Sigmoid colon (tissue), 6 donors: ENCODE measurements at regions not wholly inside any gene's neighbourhood (a gene's known extent, or its start where the extent isn't known, plus 50 kb on each side); places are given as distances from the start of the nearest gene placed in this dataset.
"Not testable (repeated sequence)": the region's sequence is repeated elsewhere in the genome, so short reads cannot be mapped to it uniquely, and the experiment has no call there.

Experiments used
- DNase-seq: peaks from one replicate; pipeline ENCODE4 v3.0.0-alpha.2; 2019
- H3K27ac ChIP-seq, 4 donors: fragments of 200-600 bp; sonication (generic); one replicate each; pipeline ENCODE4 v1.5.1; 2016 to 2019; ENCODE audit warnings: mild to moderate bottlenecking in 1 of 4
- H3K27me3 ChIP-seq, 3 donors: fragments of 200-600 bp; sonication (generic); one replicate each; pipeline ENCODE4 v1.5.1; 2019; ENCODE audit warnings: mild to moderate bottlenecking in 1 of 3
- H3K36me3 ChIP-seq, 4 donors: fragments of 200-600 bp; sonication (generic); one replicate each; pipeline ENCODE4 v1.5.1; 2016 to 2019
- H3K4me1 ChIP-seq, 4 donors: fragments of 200-600 bp; sonication (generic); one replicate each; pipeline ENCODE4 v1.5.1; 2017 to 2019
- H3K4me3 ChIP-seq, 4 donors: fragments of 200-600 bp; sonication (generic); one replicate each; pipeline ENCODE4 v1.5.1; 2017 to 2019; ENCODE audit warnings: mild to moderate bottlenecking in 2 of 4, moderate library complexity in 1 of 4
- H3K9me3 ChIP-seq, 4 donors: fragments of 200-600 bp in 3 of 4; sonication (generic) in 3 of 4; one replicate each; pipeline versions ENCODE4 v1.5.1 to v1.6.1; 2013 to 2019
- EP300 ChIP-seq, 4 donors: sonication (generic); formaldehyde crosslinking; IDR thresholded peaks; one replicate each; pipeline ENCODE4 v1.6.1; 2017; ENCODE audit warnings: antibody characterized with exemption in 4 of 4
- POLR2A ChIP-seq, 2 donors: fragments of 450-650 bp; IDR thresholded peaks; one replicate each; pipeline ENCODE4 v1.6.1; 2016; ENCODE audit warnings: antibody characterized with exemption in 2 of 2, mild to moderate bottlenecking in 2 of 2, moderate library complexity in 2 of 2
- POLR2AphosphoS5 ChIP-seq, 4 donors: sonication (generic); formaldehyde crosslinking; IDR thresholded peaks; one replicate each; pipeline ENCODE4 v1.6.1; 2017; ENCODE audit warnings: antibody characterized with exemption in 4 of 4
- WGBS, 2 donors: extraction: QIAGEN DNeasy Blood & Tissue Kit; methylation state at CpG; one replicate each; pipeline ENCODE4 v1.1.7; 2013; 5-methylcytosine and 5-hydroxymethylcytosine counted together
- intact Hi-C: fragments of 100-400 bp; cut with DNase I; formaldehyde crosslinking; loops from one replicate; pipeline ENCODE4 v1.15.1; 2023
- TF ChIP-seq, protein P1 (sequence below), 4 experiments: fragments of 450-650 bp in 3 of 4; fragments of 200-600 bp in 1 of 4; IDR thresholded peaks; one replicate each; pipeline ENCODE4 v1.5.1; 2016 to 2019; ENCODE audit warnings: antibody characterized with exemption in 4 of 4, mild to moderate bottlenecking in 3 of 4, moderate library complexity in 2 of 4
- donor health status: healthy with polysubstance abuse.
- donor health status: healthy.

DNA sequence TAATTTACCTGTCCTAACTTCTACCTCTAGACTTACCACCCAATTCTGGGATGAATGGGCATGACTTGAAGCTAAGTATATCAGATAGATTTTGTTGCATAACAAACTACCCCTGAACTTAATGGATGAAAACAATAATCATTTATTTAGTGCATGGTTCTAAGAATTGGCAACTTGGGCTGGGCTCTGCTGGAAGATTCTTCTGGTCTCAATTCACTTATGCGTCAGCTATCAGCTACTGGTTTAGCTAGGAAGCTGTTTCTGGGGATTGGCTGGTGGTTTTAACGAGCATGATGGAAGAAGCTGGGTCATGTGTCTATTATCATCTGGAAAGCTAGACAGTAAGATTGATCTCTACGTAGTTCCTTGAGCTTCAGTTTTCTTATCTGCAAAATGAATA, 77.3 kb upstream of the LMCD1 start:
- Histone ChIP-seq H3K9me3 (peaks cover 0 to 5% (median 0%) of the 10 kb centered on the region in 4 donors), H3K36me3 (no peaks in the 10 kb centered on the region), H3K4me3 (no peak overlapping the region), H3K4me1 (no peaks in the 10 kb centered on the region), H3K27me3 (no peaks in the 10 kb centered on the region), H3K27ac (no peak overlapping the region)
- TF ChIP-seq POLR2AphosphoS5 (IDR thresholded peaks at IDR 0.05) (no peak), POLR2A (IDR thresholded peaks at IDR 0.05) (no peak), EP300 (IDR thresholded peaks at IDR 0.05) (no peak)
- TF ChIP-seq, protein P1, sequence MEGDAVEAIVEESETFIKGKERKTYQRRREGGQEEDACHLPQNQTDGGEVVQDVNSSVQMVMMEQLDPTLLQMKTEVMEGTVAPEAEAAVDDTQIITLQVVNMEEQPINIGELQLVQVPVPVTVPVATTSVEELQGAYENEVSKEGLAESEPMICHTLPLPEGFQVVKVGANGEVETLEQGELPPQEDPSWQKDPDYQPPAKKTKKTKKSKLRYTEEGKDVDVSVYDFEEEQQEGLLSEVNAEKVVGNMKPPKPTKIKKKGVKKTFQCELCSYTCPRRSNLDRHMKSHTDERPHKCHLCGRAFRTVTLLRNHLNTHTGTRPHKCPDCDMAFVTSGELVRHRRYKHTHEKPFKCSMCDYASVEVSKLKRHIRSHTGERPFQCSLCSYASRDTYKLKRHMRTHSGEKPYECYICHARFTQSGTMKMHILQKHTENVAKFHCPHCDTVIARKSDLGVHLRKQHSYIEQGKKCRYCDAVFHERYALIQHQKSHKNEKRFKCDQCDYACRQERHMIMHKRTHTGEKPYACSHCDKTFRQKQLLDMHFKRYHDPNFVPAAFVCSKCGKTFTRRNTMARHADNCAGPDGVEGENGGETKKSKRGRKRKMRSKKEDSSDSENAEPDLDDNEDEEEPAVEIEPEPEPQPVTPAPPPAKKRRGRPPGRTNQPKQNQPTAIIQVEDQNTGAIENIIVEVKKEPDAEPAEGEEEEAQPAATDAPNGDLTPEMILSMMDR (IDR thresholded peaks at IDR 0.05) = no peak
- 75 to 86% methylated on average over 3 of the region's 3 CpGs for WGBS, 2 donors
- no peak for DNase-seq
- intact Hi-C loops = no loop called here

DNA sequence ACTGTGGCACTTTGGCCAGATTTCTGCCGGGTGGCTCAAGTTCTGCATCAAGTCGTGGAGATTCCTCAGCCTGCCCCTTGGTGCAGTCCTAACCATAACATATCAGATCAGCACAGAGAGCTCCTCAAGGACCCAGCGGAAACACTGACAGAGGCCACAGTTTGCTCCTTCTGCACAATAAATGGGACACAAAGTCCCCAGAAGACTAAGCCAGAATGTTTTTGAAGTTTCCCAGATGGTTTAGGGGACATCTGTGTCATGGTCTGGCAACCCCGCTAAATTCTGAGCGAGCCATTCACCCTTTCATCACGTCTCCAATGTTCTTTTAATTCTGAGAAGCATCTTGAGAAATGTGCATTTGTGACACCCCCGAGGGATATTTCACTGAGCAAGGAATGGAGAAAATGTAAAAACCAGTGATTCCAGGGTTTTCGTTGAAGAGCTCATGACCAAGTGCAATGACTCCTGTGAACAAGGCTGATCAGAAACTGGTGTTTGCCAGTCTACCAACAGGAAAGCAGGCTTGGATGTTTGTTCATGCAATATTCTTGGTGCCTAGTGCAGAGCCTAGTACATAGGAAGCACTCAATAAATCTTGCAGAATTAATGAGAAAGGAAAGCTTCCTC, 64.8 kb upstream of the LMCD1 start:
- DNase-seq = no peak
- Histone ChIP-seq H3K9me3 (no peaks in the 10 kb centered on the region), H3K4me1 (no peaks in the 10 kb centered on the region), H3K27ac (peak overlapping the region; percentile 4 to 38 (median 22)), H3K4me3 (no peak overlapping the region), H3K27me3 (no peaks in the 10 kb centered on the region), H3K36me3 (no peaks in the 10 kb centered on the region)
- intact Hi-C loops = no loop called here
- TF ChIP-seq POLR2A (IDR thresholded peaks at IDR 0.05) (no peak), EP300 (IDR thresholded peaks at IDR 0.05) (peak in 2 of 4 donors; percentile 25 to 63), POLR2AphosphoS5 (IDR thresholded peaks at IDR 0.05) (peak in 3 of 4 donors; percentile 10 to 44 (median 20))
- TF ChIP-seq, protein P1 (IDR thresholded peaks at IDR 0.05) = no peak
- 84 to 87% methylated on average over 8 of the region's 8 CpGs for WGBS, 2 donors

DNA sequence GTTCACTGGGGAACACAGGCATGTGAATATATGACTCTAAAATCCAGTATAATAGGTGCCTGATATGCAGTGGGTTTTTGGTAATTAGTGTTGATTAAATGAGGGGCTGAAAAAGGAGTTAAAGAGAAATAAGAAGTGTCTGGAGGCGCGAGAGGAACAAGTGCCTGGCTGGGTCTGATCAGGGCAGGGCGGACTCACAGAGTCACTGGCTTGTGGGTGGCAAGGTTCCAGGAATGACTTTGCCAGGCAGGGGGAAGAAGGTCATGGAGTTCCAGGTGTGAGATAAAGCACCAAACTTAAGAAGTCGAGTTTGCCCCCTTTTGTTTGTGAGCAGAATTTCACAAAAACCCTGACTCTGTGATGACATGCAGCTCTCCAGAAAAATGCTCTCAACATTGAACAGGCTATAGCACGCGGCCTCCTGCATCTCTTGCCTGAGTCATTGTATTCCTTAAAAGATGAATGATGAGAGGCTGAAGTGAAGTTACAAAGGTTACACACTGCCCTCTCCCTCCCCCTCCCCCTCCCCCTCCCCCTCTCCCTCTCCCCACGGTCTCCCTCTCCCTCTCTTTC, 63.0 kb upstream of the LMCD1 start:
- no peaks in the 10 kb centered on the region for H3K9me3 ChIP-seq
- no peaks in the 10 kb centered on the region for H3K36me3 ChIP-seq
- 90 to 92% methylated on average over 7 of the region's 7 CpGs for WGBS, 2 donors
- H3K4me3 ChIP-seq = no peak overlapping the region
- intact Hi-C loops = no loop called here
- no peaks in the 10 kb centered on the region for H3K27me3 ChIP-seq
- H3K27ac ChIP-seq = no peak overlapping the region
- DNase-seq = no peak
- TF ChIP-seq POLR2A (IDR thresholded peaks at IDR 0.05) = no peak
- peaks cover 0 to 16% (median 12%) of the 10 kb centered on the region in 4 donors for H3K4me1 ChIP-seq

DNA sequence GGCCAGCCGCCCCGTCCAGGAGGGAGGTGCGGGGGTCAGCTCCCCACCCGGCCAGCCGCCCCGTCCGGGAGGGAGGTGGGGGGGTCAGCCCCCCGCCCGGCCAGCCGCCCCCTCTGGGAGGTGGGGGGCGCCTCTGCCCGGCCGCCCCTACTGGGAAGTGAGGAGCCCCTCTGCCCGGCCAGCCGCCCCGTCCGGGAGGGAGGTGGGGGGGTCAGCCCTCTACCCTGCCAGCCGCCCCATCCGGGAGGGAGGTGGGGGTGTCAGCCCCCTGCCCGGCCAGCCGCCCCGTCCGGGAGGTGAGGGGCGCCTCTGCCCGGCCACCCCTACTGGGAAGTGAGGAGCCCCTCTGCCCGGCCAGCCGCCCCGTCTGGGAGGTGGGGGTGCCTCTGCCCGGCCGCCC, 61.5 kb upstream of the LMCD1 start:
- not testable (repeated sequence) for H3K36me3 ChIP-seq, H3K9me3 ChIP-seq, DNase-seq, H3K27me3 ChIP-seq, H3K4me3 ChIP-seq, H3K27ac ChIP-seq
- intact Hi-C loops = loop anchor here (5.0 kb wide), 1 partner anchor 62 kb away; the partner anchor contains the start of gene LMCD1
- peaks cover 0 to 31% (median 27%) of the 10 kb centered on the region in 4 donors for H3K4me1 ChIP-seq
- WGBS, 2 donors = 97 to 98% methylated on average over 30 of the region's 30 CpGs

DNA sequence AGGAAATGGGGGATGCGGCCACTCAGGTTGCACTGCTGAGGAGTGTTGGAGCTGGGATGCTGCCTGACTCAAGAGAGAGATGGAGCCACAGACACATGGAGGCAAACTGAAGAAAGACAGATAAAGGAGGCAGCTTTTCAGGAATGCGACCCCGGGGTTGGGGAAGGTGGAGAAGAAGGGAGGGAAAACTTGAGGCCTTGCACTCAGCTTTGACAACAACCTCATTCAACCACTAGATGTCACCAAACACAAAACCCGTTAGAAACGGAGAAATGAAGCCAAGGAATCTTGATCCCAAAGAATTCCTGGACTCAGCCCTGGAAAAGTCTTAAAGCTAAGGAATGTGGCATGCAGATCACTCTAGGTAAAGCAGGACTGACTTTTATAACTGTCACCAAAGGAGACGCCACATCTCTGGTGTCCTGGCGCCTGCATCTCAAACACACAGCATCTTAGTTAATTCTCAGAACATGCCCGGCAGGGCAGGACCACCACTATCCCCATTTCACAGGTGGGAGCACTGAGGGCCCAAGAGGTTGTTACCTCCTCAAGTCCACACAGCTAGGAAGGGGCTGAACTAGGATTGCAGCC, 59.6 kb upstream of the LMCD1 start:
- Histone ChIP-seq H3K4me1 (peaks cover 0 to 40% (median 33%) of the 10 kb centered on the region in 4 donors), H3K27ac (peak overlapping the region in 1 of 4 donors; percentile 76), H3K27me3 (no peaks in the 10 kb centered on the region), H3K9me3 (no peaks in the 10 kb centered on the region), H3K36me3 (no peaks in the 10 kb centered on the region), H3K4me3 (no peak overlapping the region)
- DNase-seq = no peak
- 39 to 59% methylated on average over 8 of the region's 8 CpGs for WGBS, 2 donors
- TF ChIP-seq POLR2A (IDR thresholded peaks at IDR 0.05) = no peak
- TF ChIP-seq, protein P1 (IDR thresholded peaks at IDR 0.05) = peak; percentile 51 to 72 (median 64)
- intact Hi-C loops = loop anchor here (1.0 to 5.0 kb wide), 3 partner anchors 60 to 181 kb away; partner anchors contain the start of gene LMCD1
